GM19455 (cell line): ENCODE measurements at regions not wholly inside any gene's neighbourhood (a gene's known extent, or its start where the extent isn't known, plus 50 kb on each side); places are given as distances from the start of the nearest gene placed in this dataset.

Experiments used
- ATAC-seq: cut with Tn5 transposase; IDR thresholded peaks from one replicate; pipeline ENCODE4 v1.9.1; 2021; ENCODE audit not compliant: unreplicated experiment

DNA sequence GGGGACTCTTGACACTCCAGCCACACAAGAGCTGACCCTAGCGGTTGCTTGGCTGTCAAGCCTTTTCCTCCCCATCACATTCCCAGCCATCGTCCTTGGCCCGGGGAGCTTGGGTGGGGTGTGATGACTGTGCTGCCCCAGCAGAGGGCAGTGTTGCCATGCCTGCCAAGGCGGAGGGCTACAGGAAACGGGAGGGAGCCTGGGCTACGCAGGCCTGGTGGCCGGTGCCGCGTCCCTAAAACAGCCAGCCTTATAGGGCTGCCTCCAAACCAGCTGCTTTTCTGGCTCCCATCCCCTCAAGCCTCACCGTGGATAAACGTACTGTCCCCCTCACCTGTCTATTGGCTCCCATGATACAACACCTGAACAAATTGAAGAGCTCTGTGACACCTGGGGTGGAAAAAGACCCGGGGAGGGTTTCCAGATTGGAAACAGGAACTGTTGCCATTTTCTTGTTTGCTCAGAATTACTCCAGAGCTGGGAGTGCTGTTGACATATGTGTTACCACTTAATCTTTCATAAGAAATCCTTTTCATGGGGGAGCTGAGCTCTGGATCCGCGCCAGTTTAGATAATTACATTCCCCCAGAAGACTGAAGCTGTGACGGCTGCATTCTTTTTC, 72.8 kb upstream of the ASTN2 start:
- peak; percentile 99 for ATAC-seq

DNA sequence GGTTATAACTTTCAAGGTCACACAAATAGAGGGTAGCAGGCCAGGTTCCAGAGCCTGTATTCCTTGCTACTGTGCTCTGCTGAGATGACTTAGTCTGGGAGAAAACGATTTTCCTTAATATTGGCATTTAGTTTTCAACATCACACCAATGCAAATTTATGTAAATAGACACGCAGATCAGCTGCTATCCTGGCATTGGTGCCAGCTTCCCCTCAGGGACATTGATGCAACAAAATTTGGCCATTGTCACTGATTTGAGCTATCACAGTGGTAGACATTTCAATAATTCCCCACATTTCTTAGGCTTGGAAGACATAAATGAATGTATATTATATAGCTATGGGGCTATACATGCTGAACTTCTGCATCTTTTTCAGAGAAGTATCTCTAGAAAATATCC, 71.6 kb upstream of the ASTN2 start:
- no peak for ATAC-seq

DNA sequence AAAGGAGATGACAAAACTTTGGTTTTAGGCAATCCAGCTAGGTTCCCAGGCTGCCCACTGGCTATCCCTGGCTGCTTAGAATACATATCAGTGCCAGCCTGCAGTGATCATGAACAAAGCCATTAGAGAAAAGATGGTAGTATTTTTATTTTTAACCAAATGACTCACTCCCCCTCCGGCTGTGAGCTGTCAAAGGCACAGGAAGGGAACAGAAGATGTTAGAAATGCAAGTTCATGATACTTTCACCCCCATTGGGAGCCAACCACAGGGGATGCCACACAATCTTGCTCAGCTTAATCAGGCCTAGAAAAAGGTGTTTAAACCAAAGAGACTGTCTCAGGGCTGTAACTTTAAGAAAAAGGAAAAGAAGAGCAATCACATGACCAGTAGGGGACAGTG, 70.3 kb upstream of the ASTN2 start:
- ATAC-seq, result no peak

DNA sequence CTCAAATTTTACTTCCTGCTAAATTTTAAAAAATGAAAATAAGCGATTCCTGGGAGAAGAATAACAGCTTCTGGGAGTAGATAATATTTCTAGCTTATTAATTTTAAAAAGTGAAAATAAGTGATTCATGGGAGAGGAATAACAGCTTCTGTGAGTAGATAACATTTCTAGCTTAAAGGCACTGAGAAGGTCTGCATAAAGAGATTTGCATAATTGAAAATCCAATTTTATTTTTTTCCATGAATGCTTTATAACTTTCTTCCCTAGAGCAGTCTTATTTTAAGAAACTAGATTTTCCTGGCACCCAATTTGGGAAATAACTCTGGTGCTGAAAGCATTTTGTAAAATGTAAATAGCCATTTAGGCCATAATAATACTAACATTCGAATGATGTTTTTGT, 65.9 kb upstream of the ASTN2 start:
- no peak for ATAC-seq

DNA sequence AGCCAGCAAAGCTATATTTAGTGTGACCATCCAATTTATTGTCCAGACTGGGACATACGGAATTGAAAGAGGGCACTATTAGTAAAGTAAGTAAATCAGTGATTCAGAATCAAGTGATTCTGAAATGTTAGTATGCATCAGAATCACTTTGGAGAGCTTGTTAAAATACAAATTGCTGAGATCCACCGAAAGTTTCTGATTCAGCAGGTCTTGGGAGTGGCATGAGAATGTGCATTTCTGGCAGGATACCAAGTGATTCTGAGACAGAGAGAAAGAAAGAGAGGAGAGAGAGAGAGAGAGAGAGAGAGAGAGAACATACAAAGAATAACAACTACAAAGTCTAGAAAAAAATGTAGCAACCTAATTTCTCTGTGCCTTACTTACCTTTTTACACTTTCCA, 65.4 kb upstream of the ASTN2 start:
- no peak for ATAC-seq

DNA sequence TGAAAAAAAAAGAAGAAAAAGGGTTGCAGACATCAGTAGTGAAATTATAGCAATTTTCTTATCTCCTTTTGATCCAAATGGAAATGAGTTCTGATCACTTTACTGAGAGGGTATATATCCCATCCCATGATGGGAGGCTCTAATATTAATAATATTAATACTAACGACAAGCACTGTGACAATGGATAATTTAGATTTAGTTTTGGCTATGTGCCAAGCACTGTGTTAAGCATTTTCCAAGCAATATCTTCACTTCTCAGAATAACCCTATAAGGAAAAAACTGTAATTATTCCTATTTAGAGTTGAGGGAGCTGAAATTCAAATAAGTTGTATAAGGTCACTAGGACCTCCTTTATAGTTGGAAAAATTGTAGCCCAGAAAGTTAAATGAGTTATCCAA, 58.4 kb upstream of the ASTN2 start:
- no peak for ATAC-seq

DNA sequence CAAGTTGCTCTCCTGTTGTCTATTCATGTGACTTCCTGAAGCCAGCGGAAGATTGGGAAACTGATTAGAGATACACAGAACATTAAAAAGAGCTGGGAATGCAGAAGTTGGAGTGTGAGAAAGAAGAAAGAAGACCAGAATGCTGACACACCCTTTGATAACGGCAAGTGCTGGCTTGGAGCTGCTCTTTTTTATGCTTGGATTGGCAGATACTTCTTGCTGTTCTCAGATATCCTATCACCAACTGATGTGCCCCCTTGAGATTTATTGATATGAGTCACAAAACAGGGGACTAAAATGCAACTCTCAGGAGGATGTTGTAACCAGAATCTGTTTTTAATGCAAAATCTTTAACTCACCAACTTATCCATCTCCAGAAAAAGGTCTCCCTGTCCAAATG, 56.0 kb upstream of the ASTN2 start:
- no peak for ATAC-seq

DNA sequence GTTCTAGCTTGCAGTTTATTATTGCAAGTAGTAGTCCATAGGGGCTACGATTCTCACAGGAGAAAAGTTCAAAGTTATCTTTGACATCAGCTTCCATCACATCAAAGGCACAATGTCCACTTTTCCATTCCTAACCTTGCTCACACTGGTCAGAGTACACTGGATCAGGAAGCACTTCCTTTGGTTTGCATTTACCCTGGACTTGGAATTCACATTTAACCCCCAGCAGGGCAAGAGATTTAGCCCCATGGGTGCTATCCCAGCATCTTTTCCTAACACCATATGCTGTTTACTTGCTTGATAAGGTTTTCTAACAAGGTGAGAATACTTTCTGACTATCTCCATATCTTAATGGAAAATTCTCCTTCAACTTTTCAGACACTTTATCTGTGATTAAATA, 55.6 kb upstream of the ASTN2 start:
- no peak for ATAC-seq

DNA sequence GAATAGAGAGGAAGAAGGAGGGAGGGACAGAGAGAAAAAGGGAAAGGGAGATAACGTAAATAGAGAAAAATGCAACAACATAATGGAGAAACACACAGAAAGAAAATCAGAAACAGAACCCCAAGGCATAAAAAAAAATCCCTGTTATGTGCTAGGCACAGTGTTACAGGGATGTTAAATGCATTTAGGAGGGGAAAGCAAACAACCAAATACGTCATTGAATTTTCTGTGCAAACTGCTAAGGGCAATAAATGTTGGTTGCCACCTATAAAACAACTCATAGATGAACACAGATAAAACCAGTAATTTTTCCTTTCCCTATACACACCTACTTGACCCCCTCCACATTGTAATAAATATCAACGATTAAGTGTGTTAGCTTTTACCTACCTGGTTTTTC, 51.3 kb upstream of the ASTN2 start:
- ATAC-seq, result no peak

DNA sequence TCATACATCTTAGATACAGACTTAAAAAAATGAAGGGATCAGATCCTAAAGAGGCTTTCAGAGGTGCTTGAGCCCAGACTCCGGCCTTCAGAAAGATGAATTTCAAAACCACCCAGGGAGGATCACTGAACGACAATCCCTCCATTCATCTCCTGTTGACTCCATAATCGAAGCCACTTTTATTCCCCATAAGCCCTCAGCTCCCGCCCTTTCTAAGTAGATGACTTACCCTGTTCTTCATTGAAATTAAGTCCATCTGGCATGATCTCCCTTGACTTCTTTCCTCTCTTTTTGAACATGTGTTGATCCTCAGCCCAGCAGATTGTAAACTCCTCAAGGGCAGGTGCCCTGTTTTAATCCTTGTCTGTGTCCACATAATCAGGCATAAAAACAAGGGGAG, 50.8 kb upstream of the ASTN2 start:
- no peak for ATAC-seq

DNA sequence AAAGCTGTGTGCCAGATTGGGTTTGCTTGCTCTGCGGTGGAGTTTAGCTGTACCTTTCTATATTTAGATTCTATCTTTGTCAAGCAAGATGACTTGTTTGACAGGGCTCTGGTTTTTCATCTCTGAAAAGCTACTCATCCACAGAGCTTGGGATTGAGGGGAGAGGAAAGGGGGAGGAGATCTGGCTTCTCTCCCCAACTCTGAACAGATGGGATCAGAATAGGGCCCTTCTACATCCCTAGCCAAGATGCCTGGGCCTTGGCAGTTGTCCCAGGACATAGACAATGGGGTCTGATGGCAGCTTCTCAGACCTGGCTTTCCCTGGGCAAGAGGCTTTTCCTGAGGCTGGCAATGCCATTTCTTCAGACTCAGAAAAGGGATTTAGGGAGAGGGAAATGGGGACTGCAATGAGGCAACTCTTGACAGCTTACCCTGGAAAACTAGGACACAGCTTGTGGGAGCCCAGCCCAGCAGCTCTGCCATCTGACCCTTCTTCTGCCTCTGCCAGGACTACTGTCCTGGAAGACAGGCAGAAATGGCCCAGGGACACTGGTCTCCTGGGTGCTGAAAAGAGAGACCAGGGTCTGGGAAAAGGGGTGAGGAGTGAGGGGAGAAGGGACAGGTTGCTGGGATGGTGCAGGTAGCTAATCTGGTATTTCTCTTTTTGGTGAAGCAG, 50.2 kb upstream of the ASTN2 start:
- no peak for ATAC-seq
